GM19238 (cell line): ENCODE measurements at regions not wholly inside any gene's neighbourhood (a gene's known extent, or its start where the extent isn't known, plus 50 kb on each side); places are given as distances from the start of the nearest gene placed in this dataset.
"Not testable (repeated sequence)": the region's sequence is repeated elsewhere in the genome, so short reads cannot be mapped to it uniquely, and the experiment has no call there.

Source experiments
- DNase-seq: peaks from one replicate; pipeline ENCODE4 v3.0.0; 2011; ENCODE audit warnings: low spot score; ENCODE audit not compliant: insufficient read length

- not testable (repeated sequence) for DNase-seq
Observed at GRCh38 chr9:30366140-30366539, 2018.3 kb upstream of the ACO1 start.

- no peak for DNase-seq
Observed at GRCh38 chr9:30382271-30382670, 2002.2 kb upstream of the ACO1 start.

- DNase-seq = no peak
Observed at GRCh38 chr9:30410273-30410672, 1974.2 kb upstream of the ACO1 start.

GRCh38 chr9:30411571-30411970, 1972.9 kb upstream of the ACO1 start:
- DNase-seq = no peak

GRCh38 chr9:30459156-30459555, 1925.3 kb upstream of the ACO1 start:
- no peak for DNase-seq

- no peak for DNase-seq
Observed at GRCh38 chr9:30476826-30477225, 1907.6 kb upstream of the ACO1 start.

GRCh38 chr9:30478684-30479083, 1905.8 kb upstream of the ACO1 start:
- no peak for DNase-seq

- no peak for DNase-seq
Observed at GRCh38 chr9:30482499-30482898, 1901.9 kb upstream of the ACO1 start.

- no peak for DNase-seq
Observed at GRCh38 chr9:30484690-30485089, 1899.8 kb upstream of the ACO1 start.

- DNase-seq = no peak
Observed at GRCh38 chr9:30504502-30504905, 1879.9 kb upstream of the ACO1 start.

GRCh38 chr9:30505311-30505710, 1879.1 kb upstream of the ACO1 start:
- DNase-seq = no peak

GRCh38 chr9:30506749-30507148, 1877.7 kb upstream of the ACO1 start:
- DNase-seq = no peak

GRCh38 chr9:30507166-30507565, 1877.3 kb upstream of the ACO1 start:
- no peak for DNase-seq

- no peak for DNase-seq
Observed at GRCh38 chr9:30511666-30512065, 1872.8 kb upstream of the ACO1 start.

GRCh38 chr9:30519166-30519565, 1865.3 kb upstream of the ACO1 start:
- DNase-seq = no peak

GRCh38 chr9:30519756-30520155, 1864.7 kb upstream of the ACO1 start:
- no peak for DNase-seq

GRCh38 chr9:30522061-30522460, 1862.4 kb upstream of the ACO1 start:
- no peak for DNase-seq

- no peak for DNase-seq
Observed at GRCh38 chr9:30522486-30522885, 1862.0 kb upstream of the ACO1 start.

GRCh38 chr9:30524311-30524710, 1860.1 kb upstream of the ACO1 start:
- no peak for DNase-seq

GRCh38 chr9:30534455-30534854, 1850.0 kb upstream of the ACO1 start:
- DNase-seq = no peak

- DNase-seq = no peak
Observed at GRCh38 chr9:30534896-30535295, 1849.5 kb upstream of the ACO1 start.

- no peak for DNase-seq
Observed at GRCh38 chr9:30536494-30536893, 1847.9 kb upstream of the ACO1 start.

GRCh38 chr9:30539696-30540095, 1844.7 kb upstream of the ACO1 start:
- DNase-seq = not testable (repeated sequence)
